ENCODE measurements at regions not wholly inside any gene's neighbourhood (a gene's known extent, or its start where the extent isn't known, plus 50 kb on each side); places are given as distances from the start of the nearest gene placed in this dataset.
"Not testable (repeated sequence)": the region's sequence is repeated elsewhere in the genome, so short reads cannot be mapped to it uniquely, and the experiment has no call there.

GRCh38 chr2:114066186-114066747, 176.4 kb downstream of the ACTR3 start:
- DNase-seq: no peak

GRCh38 chr2:114068438-114068837, 178.5 kb downstream of the ACTR3 start:
- DNase-seq: no peak

GRCh38 chr2:114076961-114077360, 187.1 kb downstream of the ACTR3 start:
- DNase-seq: no peak

GRCh38 chr2:114079366-114080004, 189.6 kb downstream of the ACTR3 start:
- no peak for DNase-seq

GRCh38 chr2:114082731-114083433, 193.0 kb downstream of the ACTR3 start:
- no peak for DNase-seq

GRCh38 chr2:114083717-114084387, 194.0 kb downstream of the ACTR3 start:
- DNase-seq: no peak

- DNase-seq: no peak
Measured at GRCh38 chr2:114085238-114085637, 195.3 kb downstream of the ACTR3 start.

GRCh38 chr2:114085992-114086391, 196.1 kb downstream of the ACTR3 start:
- no peak for DNase-seq

- no peak for DNase-seq
Measured at GRCh38 chr2:114089636-114090319, 199.9 kb downstream of the ACTR3 start.

- no peak for DNase-seq
Measured at GRCh38 chr2:114091010-114091409, 201.1 kb downstream of the ACTR3 start.

- DNase-seq: no peak
Measured at GRCh38 chr2:114108249-114108648, 218.4 kb downstream of the ACTR3 start.

GRCh38 chr2:114108824-114109416, 219.0 kb downstream of the ACTR3 start:
- no peak for DNase-seq

- DNase-seq: no peak
Measured at GRCh38 chr2:114111329-114111728, 221.4 kb downstream of the ACTR3 start.

- no peak for DNase-seq
Measured at GRCh38 chr2:114113518-114113917, 223.6 kb downstream of the ACTR3 start.

GRCh38 chr2:114118088-114118487, 228.2 kb downstream of the ACTR3 start:
- no peak for DNase-seq

GRCh38 chr2:114119862-114120261, 230.0 kb downstream of the ACTR3 start:
- no peak for DNase-seq

- DNase-seq: no peak
Measured at GRCh38 chr2:114122930-114123329, 233.0 kb downstream of the ACTR3 start.

GRCh38 chr2:114123925-114124324, 234.0 kb downstream of the ACTR3 start:
- DNase-seq: no peak

- DNase-seq: no peak
Measured at GRCh38 chr2:114127372-114127771, 237.5 kb downstream of the ACTR3 start.

- DNase-seq: no peak
Measured at GRCh38 chr2:114128263-114128662, 238.4 kb downstream of the ACTR3 start.

- no peak for DNase-seq
Measured at GRCh38 chr2:114128725-114129124, 238.8 kb downstream of the ACTR3 start.

GRCh38 chr2:114132050-114132449, 242.2 kb downstream of the ACTR3 start:
- DNase-seq: not testable (repeated sequence)

- DNase-seq: no peak
Measured at GRCh38 chr2:114134146-114134545, 244.3 kb downstream of the ACTR3 start.
